ENCODE measurements at regions not wholly inside any gene's neighbourhood (a gene's known extent, or its start where the extent isn't known, plus 50 kb on each side); places are given as distances from the start of the nearest gene placed in this dataset.
A peak's percentile ranks its signal among the peaks of the same experiment; 100 is the strongest.

GRCh38 chr4:151603377-151603776 is 157.4 kb downstream of the GATB start:
- Histone ChIP-seq H3K27ac (ENCODE audit: low read depth, low read length, poor library complexity, severe bottlenecking) (no peak overlapping the region), H3K4me2 (ENCODE audit: low read length) (no peak overlapping the region), H3K36me3 (ENCODE audit: insufficient read depth, low read length) (no peaks in the 10 kb centered on the region), H3K9me2 (ENCODE audit: low read depth, low read length) (no peaks in the 10 kb centered on the region), H3K9me3 (ENCODE audit: low read length) (no peaks in the 10 kb centered on the region), H2AFZ (ENCODE audit: low read length) (no peak overlapping the region), H3K27me3 (ENCODE audit: insufficient read depth, low read length) (0 out of 2 replicates have a peak, but pooled peaks cover 3% of the 10 kb centered on the region), H3F3A (ENCODE audit: insufficient read depth, low read length) (no peaks in the 10 kb centered on the region), H3K4me1 (ENCODE audit: insufficient read depth, low read length, severe bottlenecking) (no peaks in the 10 kb centered on the region), H3K9ac (ENCODE audit: low read length) (no peak overlapping the region), H3K4me3 (ENCODE audit: low read depth, low read length, poor library complexity, severe bottlenecking) (no peak overlapping the region), H3K79me2 (ENCODE audit: insufficient read depth, low read length) (no peaks in the 10 kb centered on the region), H4K20me1 (ENCODE audit: insufficient read depth, low read length) (no peaks in the 10 kb centered on the region)
- no peak for TF ChIP-seq EZH2 (IDR thresholded peaks at IDR 0.05; ENCODE audit: borderline replicate concordance, low read length)
- TF ChIP-seq, protein P1, sequence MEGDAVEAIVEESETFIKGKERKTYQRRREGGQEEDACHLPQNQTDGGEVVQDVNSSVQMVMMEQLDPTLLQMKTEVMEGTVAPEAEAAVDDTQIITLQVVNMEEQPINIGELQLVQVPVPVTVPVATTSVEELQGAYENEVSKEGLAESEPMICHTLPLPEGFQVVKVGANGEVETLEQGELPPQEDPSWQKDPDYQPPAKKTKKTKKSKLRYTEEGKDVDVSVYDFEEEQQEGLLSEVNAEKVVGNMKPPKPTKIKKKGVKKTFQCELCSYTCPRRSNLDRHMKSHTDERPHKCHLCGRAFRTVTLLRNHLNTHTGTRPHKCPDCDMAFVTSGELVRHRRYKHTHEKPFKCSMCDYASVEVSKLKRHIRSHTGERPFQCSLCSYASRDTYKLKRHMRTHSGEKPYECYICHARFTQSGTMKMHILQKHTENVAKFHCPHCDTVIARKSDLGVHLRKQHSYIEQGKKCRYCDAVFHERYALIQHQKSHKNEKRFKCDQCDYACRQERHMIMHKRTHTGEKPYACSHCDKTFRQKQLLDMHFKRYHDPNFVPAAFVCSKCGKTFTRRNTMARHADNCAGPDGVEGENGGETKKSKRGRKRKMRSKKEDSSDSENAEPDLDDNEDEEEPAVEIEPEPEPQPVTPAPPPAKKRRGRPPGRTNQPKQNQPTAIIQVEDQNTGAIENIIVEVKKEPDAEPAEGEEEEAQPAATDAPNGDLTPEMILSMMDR (IDR thresholded peaks at IDR 0.05; ENCODE audit: low read length) = no peak

GRCh38 chr4:151604238-151604637 is 156.6 kb downstream of the GATB start:
- Histone ChIP-seq H3K9me3 (ENCODE audit: low read length) (no peaks in the 10 kb centered on the region), H3K4me3 (ENCODE audit: low read depth, low read length, poor library complexity, severe bottlenecking) (no peak overlapping the region), H3K27me3 (ENCODE audit: insufficient read depth, low read length) (0 out of 2 replicates have a peak, but pooled peaks cover 3% of the 10 kb centered on the region), H3K4me2 (ENCODE audit: low read length) (no peak overlapping the region), H3K9me2 (ENCODE audit: low read depth, low read length) (no peaks in the 10 kb centered on the region), H3K79me2 (ENCODE audit: insufficient read depth, low read length) (no peaks in the 10 kb centered on the region), H3F3A (ENCODE audit: insufficient read depth, low read length) (no peaks in the 10 kb centered on the region), H4K20me1 (ENCODE audit: insufficient read depth, low read length) (no peaks in the 10 kb centered on the region), H3K9ac (ENCODE audit: low read length) (no peak overlapping the region), H3K36me3 (ENCODE audit: insufficient read depth, low read length) (no peaks in the 10 kb centered on the region), H3K27ac (ENCODE audit: low read depth, low read length, poor library complexity, severe bottlenecking) (no peak overlapping the region), H3K4me1 (ENCODE audit: insufficient read depth, low read length, severe bottlenecking) (no peaks in the 10 kb centered on the region), H2AFZ (ENCODE audit: low read length) (no peak overlapping the region)
- no peak for TF ChIP-seq EZH2 (IDR thresholded peaks at IDR 0.05; ENCODE audit: borderline replicate concordance, low read length)
- TF ChIP-seq, protein P1 (IDR thresholded peaks at IDR 0.05; ENCODE audit: low read length) = peak; percentile 43

- H3K9me2 ChIP-seq (ENCODE audit: low read depth, low read length) = no peaks in the 10 kb centered on the region
- H3K4me3 ChIP-seq (ENCODE audit: low read depth, low read length, poor library complexity, severe bottlenecking) = no peak overlapping the region
- TF ChIP-seq EZH2 (IDR thresholded peaks at IDR 0.05; ENCODE audit: borderline replicate concordance, low read length) = no peak
- TF ChIP-seq, protein P1 (IDR thresholded peaks at IDR 0.05; ENCODE audit: low read length) = no peak
- no peak overlapping the region for H2AFZ ChIP-seq (ENCODE audit: low read length)
- no peaks in the 10 kb centered on the region for H3K79me2 ChIP-seq (ENCODE audit: insufficient read depth, low read length)
- H3K9me3 ChIP-seq (ENCODE audit: low read length) = no peaks in the 10 kb centered on the region
- H3K27me3 ChIP-seq (ENCODE audit: insufficient read depth, low read length) = 0 out of 2 replicates have a peak, but pooled peaks cover 3% of the 10 kb centered on the region
- H3K4me2 ChIP-seq (ENCODE audit: low read length) = no peak overlapping the region
- H3K4me1 ChIP-seq (ENCODE audit: insufficient read depth, low read length, severe bottlenecking) = no peaks in the 10 kb centered on the region
- no peak overlapping the region for H3K9ac ChIP-seq (ENCODE audit: low read length)
- H3F3A ChIP-seq (ENCODE audit: insufficient read depth, low read length) = no peaks in the 10 kb centered on the region
- no peak overlapping the region for H3K27ac ChIP-seq (ENCODE audit: low read depth, low read length, poor library complexity, severe bottlenecking)
- H3K36me3 ChIP-seq (ENCODE audit: insufficient read depth, low read length) = no peaks in the 10 kb centered on the region
- no peaks in the 10 kb centered on the region for H4K20me1 ChIP-seq (ENCODE audit: insufficient read depth, low read length)
Measured at GRCh38 chr4:151605215-151605614, 155.6 kb downstream of the GATB start.
